H4 (cell line): ENCODE measurements at regions not wholly inside any gene's neighbourhood (a gene's known extent, or its start where the extent isn't known, plus 50 kb on each side); places are given as distances from the start of the nearest gene placed in this dataset.
"Not testable (repeated sequence)": the region's sequence is repeated elsewhere in the genome, so short reads cannot be mapped to it uniquely, and the experiment has no call there.

ENCODE experiments used
- DNase-seq: peaks from one replicate; pipeline ENCODE4 v3.0.0-alpha.2; 2015; ENCODE audit warnings: low spot score

DNA sequence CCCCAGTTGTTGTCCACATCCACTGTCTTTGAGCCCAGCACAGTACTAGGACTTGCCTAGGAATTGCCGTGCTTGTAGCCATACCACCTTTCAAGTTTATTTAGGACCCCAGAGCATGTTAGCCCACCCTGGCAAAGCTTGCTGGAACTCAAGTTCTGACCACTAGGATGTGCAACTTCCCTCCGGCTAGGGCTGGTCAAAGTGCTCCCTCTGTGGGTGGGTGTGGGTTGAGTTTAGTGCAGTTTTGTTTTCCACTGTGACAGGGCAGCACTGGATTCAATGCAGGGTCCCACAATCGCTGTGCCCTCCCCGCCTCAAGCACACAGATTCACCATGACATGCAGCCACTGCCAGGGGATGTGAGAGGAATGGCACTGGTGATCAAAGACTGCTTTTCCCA, 96.0 kb downstream of the RASGEF1B start:
- no peak for DNase-seq

- no peak for DNase-seq
Measured at GRCh38 chr4:81369886-81370285, 101.8 kb downstream of the RASGEF1B start.

GRCh38 chr4:81366779-81367178, 104.9 kb downstream of the RASGEF1B start:
- DNase-seq: no peak

GRCh38 chr4:81360737-81361136, 111.0 kb downstream of the RASGEF1B start:
- no peak for DNase-seq

DNA sequence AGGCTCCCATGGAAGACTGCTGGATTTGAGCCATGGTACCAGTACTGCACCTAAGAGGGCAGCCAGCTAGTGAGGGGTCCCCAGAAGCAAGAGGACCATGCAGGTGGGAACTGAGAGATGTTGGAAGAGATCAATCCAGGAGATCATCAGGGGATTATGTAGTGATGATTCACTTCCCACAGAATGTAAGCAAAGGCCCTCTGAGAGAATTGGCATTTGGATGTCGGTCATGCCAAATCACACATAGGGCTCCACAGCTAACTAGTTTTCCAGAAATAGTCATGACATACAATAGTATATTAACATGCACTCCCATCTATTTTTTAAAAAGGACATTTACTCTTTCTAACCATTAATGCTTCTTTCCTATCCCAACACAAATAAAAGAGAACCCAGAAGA, 112.5 kb downstream of the RASGEF1B start:
- no peak for DNase-seq

GRCh38 chr4:81358154-81358553, 113.6 kb downstream of the RASGEF1B start:
- DNase-seq: no peak

DNA sequence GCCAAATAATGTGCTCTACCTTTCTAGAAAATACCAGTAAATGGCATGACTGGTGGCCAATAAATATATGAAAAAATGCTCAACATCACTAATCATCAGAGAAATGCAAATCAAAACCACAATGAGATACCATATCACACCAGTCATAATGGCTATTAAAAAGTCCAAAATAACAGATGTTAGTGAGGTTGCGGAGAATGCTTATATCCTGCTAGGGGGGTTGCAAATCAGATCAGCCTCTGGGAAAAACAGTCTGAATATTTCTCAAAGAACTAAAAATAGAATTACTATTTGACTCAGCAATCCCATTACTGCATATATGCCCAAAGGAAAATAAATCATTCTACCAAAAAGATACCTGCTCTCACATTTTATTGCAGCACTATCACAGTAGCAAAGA, 115.1 kb downstream of the RASGEF1B start:
- DNase-seq: no peak

GRCh38 chr4:81355136-81355535, 116.6 kb downstream of the RASGEF1B start:
- no peak for DNase-seq

DNA sequence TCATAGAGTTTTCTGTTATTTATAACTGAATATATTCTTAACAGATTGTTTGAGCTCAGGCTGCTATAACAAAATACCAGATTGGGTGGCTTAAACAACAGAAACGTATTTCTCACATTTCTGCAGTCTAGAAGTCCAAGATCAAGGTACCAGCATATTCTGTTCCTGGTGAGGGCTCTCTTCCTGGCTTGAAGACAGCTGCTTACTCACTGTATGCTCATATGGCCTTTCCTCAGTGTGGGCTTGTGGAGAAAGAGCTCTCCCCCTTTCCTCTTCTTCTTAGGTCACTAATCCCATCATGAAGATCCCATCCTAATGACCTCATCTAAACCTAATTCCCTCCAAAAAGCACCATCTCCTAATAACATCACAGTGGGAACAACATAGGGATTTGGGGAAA, 117.8 kb downstream of the RASGEF1B start:
- DNase-seq: no peak

DNA sequence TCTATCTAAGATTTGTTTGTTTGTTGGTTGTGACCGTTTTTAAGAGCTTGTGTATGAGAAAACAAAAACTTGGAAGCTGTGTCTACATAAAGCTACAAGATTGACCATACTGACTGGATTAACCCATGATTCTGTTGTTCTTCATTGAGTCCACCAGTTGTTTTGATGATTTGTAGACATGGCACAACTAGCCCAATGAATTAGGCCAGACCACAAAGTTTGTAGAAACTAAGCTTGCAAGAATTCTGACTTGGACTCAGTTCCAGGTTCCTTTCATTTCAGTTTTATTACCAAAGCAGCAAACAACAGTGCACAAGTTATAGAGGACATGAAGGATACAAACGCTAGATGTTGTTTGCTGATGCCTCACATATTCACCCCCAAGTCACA, 119.3 kb downstream of the RASGEF1B start:
- no peak for DNase-seq

GRCh38 chr4:81351654-81352445, 119.9 kb downstream of the RASGEF1B start:
- peak; percentile 62 for DNase-seq

DNA sequence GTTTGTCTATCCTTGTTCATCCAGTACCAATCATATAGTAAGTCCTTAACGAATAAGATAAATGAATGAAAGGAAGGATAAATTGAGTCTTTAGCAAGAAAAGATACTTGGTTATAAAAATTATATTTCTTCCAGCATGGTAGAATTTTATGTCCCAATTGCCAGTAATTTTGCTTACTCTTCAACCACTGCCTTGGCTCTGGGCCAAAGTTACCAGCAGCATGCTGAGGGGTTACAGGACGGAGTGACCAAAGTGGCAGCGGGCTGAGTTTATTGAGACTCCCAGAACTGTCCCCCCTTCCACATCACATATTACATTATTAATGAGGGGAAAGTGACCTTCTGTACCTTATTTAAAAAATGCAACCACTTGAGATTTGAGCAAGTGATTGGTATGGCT, 121.7 kb downstream of the RASGEF1B start:
- DNase-seq: no peak

DNA sequence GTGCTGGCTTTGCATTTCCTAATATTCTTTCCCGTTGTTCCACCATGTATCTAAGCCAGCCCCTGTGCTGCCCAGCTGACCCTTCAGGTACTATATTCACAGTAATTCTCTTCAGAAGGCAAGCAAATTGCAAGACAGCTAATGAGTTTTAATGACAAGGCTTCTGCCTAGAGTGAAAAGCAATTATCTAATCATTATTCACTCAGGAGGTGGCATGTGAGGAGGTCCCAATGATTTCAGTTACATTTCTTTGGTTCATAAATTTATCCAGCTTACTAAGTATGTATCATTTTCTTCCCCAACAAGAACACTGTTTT, 123.0 kb downstream of the RASGEF1B start:
- no peak for DNase-seq

GRCh38 chr4:81348086-81348777, 123.5 kb downstream of the RASGEF1B start:
- no peak for DNase-seq

- DNase-seq: no peak
Measured at GRCh38 chr4:81346719-81347118, 125.0 kb downstream of the RASGEF1B start.

GRCh38 chr4:81343536-81343935, 128.2 kb downstream of the RASGEF1B start:
- DNase-seq: no peak

DNA sequence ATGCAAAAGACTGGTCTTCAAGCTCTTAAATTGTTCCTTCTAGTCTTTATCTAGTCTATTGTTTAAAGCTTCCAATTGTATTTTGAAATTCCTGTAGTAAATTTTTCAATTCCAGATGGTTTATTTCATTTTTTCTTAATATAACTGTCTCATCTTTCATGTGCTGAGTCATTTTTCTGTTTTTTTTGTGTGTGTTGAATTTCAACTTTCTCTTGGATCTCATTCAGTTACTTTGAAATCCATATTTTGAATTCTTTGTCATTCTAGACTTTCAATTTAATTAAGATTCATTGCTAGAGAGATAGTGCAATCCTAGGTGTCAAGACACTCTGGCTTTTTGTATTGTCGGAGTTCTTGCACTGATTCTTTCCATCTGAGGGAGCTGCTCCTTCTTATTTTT, 128.0 kb upstream of the PRKG2 start:
- no peak for DNase-seq

DNA sequence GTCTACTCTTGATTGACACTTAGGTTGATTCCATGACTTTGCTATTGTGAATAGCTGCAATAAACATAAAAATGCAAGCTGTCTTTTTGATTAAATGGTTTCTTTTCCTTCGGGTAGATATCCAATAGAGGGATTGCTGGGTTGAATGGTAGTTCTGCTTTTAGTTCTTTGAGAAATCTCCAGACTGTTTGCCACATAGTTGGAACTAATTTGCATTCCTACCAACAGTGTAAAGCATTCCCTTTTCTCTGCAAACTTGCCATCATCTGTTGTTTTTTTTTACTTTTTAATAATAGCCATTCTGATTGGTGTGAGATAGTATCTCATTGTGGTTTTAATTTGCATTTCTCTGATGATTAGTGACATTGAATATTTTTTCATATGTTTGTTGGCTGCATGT, 122.2 kb upstream of the PRKG2 start:
- DNase-seq: no peak

GRCh38 chr4:81335122-81335912, 120.3 kb upstream of the PRKG2 start:
- DNase-seq: no peak

- DNase-seq: no peak
Measured at GRCh38 chr4:81330018-81330417, 115.0 kb upstream of the PRKG2 start.

- DNase-seq: no peak
Measured at GRCh38 chr4:81326581-81326980, 111.6 kb upstream of the PRKG2 start.

DNA sequence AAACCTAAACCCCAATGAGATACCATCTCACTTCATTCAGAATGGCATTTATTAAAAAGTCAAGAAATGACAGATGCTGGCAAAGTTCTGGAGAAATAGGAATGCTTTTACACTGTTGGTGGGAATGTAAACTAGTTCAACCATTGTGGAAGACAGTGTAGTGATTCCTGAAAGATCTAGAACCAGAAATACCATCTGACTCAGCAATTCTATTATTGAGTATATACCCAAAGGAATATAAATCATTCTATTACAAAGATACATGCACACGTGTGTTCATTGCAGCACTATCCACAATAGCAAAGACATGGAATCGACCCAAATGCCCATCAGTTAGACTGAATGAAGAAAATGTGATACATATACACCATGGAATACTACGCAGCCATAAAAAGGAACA, 109.6 kb upstream of the PRKG2 start:
- DNase-seq: not testable (repeated sequence)

GRCh38 chr4:81319657-81320056, 104.6 kb upstream of the PRKG2 start:
- no peak for DNase-seq
